ENCODE measurements at regions not wholly inside any gene's neighbourhood (a gene's known extent, or its start where the extent isn't known, plus 50 kb on each side); places are given as distances from the start of the nearest gene placed in this dataset.
"Not testable (repeated sequence)": the region's sequence is repeated elsewhere in the genome, so short reads cannot be mapped to it uniquely, and the experiment has no call there.

DNA sequence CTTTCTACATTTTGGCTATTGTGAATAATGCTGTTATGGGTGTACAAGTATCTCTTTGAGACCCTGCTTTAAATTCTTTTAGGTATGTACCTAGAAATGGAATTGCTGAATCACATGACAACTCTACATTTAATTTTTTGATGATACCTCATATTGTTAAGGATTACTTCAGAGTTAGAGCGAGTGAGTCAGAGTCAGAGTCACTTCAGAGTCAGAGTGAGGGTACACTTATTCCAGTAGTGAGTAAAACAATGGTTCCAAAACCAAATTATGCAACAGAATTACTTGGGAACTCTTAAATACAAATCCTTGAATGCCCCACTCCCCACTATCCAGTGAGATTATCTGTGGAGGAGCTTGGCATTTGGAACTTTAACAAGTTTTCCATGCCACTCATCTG is 50.3 kb upstream of the SNRK start:
- DNase-seq, result no peak
- no peak overlapping the region for H3K27ac Mint-ChIP-seq
- ATAC-seq (ENCODE audit: low read depth in 2 of 2), result no peak
- no peak overlapping the region for H3K4me3 Mint-ChIP-seq
- H3K36me3 Mint-ChIP-seq, result no peaks in the 10 kb centered on the region
- peaks cover 0 to 10% (median 0%) of the 10 kb centered on the region in 7 donors for H3K9me3 Mint-ChIP-seq
- peaks cover 0 to 24% (median 0%) of the 10 kb centered on the region in 3 donors for H3K27me3 Mint-ChIP-seq
- peaks cover 0 to 5% (median 0%) of the 10 kb centered on the region in 3 donors for H3K4me1 Mint-ChIP-seq

DNA sequence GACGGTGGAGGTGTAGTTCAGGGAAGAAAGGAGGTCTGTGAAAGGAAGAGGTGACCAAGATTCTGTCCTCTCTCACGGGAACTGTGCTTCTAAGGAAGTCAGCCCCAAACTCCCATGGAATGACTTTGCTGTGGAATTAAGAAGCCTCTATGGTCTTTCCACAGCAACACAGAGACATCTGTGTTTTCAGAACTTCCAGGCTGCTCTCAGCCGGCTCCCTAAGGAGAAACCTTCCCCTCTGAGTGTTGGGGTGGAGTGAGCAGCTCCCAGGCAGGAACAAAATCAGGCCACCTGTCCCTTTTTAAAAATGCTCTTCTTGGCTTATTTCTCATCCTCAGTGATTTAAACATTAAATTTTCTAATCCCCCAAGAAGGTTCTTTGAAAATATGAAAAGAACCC is 53.3 kb upstream of the SNRK start:
- no peak for DNase-seq
- ATAC-seq (ENCODE audit: low read depth in 2 of 2), result no peak
- Mint-ChIP-seq H3K4me1 (peaks cover 0 to 5% (median 0%) of the 10 kb centered on the region in 3 donors), H3K9me3 (peaks cover 0 to 7% (median 3%) of the 10 kb centered on the region in 7 donors), H3K36me3 (peaks cover 1 to 3% of the 10 kb centered on the region in 2 donors), H3K4me3 (no peak overlapping the region), H3K27me3 (peaks cover 0 to 14% (median 0%) of the 10 kb centered on the region in 3 donors), H3K27ac (peak overlapping the region in 2 of 6 donors; percentile 11 to 80)

GRCh38 chr3:43231276-43232000 is 54.9 kb upstream of the SNRK start:
- H3K27ac Mint-ChIP-seq, result peak overlapping the region in 1 of 6 donors; percentile 6
- H3K9me3 Mint-ChIP-seq, result peaks cover 3 to 20% (median 17%) of the 10 kb centered on the region in 7 donors
- no peak overlapping the region for H3K4me3 Mint-ChIP-seq
- DNase-seq (no peak), ATAC-seq (ENCODE audit: low read depth in 2 of 2) (no peak)
- no peaks in the 10 kb centered on the region for H3K27me3 Mint-ChIP-seq
- peaks cover 0 to 5% (median 0%) of the 10 kb centered on the region in 3 donors for H3K4me1 Mint-ChIP-seq
- peaks cover 14 to 17% of the 10 kb centered on the region in 2 donors for H3K36me3 Mint-ChIP-seq

- not testable (repeated sequence) for DNase-seq; H3K4me1 Mint-ChIP-seq; H3K27me3 Mint-ChIP-seq; ATAC-seq (ENCODE audit: low read depth in 2 of 2); H3K27ac Mint-ChIP-seq; H3K4me3 Mint-ChIP-seq
- H3K36me3 Mint-ChIP-seq, result peaks cover 14 to 17% of the 10 kb centered on the region in 2 donors
- peaks cover 3 to 20% (median 17%) of the 10 kb centered on the region in 7 donors for H3K9me3 Mint-ChIP-seq
Measured at GRCh38 chr3:43229865-43230264, 56.5 kb upstream of the SNRK start.

DNA sequence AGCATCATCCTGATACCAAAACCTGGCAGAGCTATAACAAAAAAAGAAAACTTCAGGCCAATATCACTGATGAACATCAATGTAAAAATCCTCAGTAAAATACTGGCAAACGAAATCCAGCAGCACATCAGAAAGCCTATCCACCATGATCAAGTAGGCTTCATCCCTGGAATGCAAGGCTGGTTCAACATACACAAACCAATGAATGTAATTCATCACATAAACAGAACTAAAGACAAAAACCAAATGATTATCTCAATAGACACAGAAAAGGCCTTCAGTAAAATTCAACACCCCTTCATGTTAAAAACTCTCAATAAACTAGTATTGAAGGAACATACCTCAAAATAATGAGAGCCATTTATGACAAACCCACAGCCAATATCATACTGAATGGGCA is 58.7 kb upstream of the SNRK start:
- not testable (repeated sequence) for H3K4me3 Mint-ChIP-seq; ATAC-seq (ENCODE audit: low read depth in 2 of 2)

GRCh38 chr3:43224405-43225073 is 61.8 kb upstream of the SNRK start:
- Mint-ChIP-seq H3K27ac (peak overlapping the region in 1 of 6 donors; percentile 4), H3K36me3 (peaks cover 14 to 17% of the 10 kb centered on the region in 2 donors), H3K9me3 (peaks cover 3 to 20% (median 17%) of the 10 kb centered on the region in 7 donors), H3K27me3 (peaks cover 0 to 5% (median 0%) of the 10 kb centered on the region in 3 donors), H3K4me3 (no peak overlapping the region), H3K4me1 (peaks cover 0 to 4% (median 0%) of the 10 kb centered on the region in 3 donors)
- DNase-seq (no peak), ATAC-seq (ENCODE audit: low read depth in 2 of 2) (no peak)

More for the DNA sequence above, 58.7 kb upstream of the SNRK start:
- Mint-ChIP-seq H3K9me3 (peaks cover 3 to 20% (median 17%) of the 10 kb centered on the region in 7 donors), H3K36me3 (peaks cover 14 to 17% of the 10 kb centered on the region in 2 donors), H3K27ac (peak overlapping the region in 1 of 6 donors; percentile 35)
- not testable (repeated sequence) for H3K27me3 Mint-ChIP-seq, H3K4me1 Mint-ChIP-seq, DNase-seq

- Mint-ChIP-seq H3K36me3 (peaks cover 14 to 17% of the 10 kb centered on the region in 2 donors), H3K9me3 (peaks cover 3 to 20% (median 17%) of the 10 kb centered on the region in 7 donors), H3K27ac (no peak overlapping the region), H3K4me3 (no peak overlapping the region), H3K27me3 (peaks cover 0 to 5% (median 0%) of the 10 kb centered on the region in 3 donors), H3K4me1 (peaks cover 0 to 4% (median 0%) of the 10 kb centered on the region in 3 donors)
- DNase-seq (no peak), ATAC-seq (ENCODE audit: low read depth in 2 of 2) (no peak)
Measured at GRCh38 chr3:43223670-43224364, 62.5 kb upstream of the SNRK start.

DNA sequence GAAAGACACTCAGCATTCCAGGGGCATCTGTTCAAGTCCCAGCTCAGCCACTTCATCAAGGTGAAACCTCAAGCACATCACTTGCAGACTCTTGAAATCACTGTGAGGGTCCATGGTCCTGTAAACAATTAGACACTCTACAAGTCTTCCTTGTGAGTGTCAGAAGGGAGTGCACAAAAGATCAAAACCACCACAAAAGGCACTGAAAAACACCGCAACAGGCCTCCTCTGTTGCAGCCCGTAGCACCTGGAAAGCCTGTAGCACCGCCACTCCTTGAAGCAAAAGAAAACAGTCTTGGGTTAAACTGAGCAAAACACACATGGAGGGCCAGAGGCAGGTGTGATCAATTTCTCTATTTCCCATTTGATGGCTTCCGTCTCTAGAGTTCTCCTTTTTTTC is 63.8 kb upstream of the SNRK start:
- Mint-ChIP-seq H3K4me1 (peaks cover 0 to 4% (median 0%) of the 10 kb centered on the region in 3 donors), H3K36me3 (peaks cover 8 to 9% of the 10 kb centered on the region in 2 donors), H3K9me3 (peaks cover under 1 to 12% (median 9%) of the 10 kb centered on the region in 7 donors), H3K27ac (peak overlapping the region in 1 of 6 donors; percentile 75), H3K4me3 (no peak overlapping the region), H3K27me3 (peaks cover 0 to 5% (median 0%) of the 10 kb centered on the region in 3 donors)
- DNase-seq (no peak), ATAC-seq (ENCODE audit: low read depth in 2 of 2) (no peak)

- peaks cover 0 to 4% (median 0%) of the 10 kb centered on the region in 3 donors for H3K4me1 Mint-ChIP-seq
- ATAC-seq (ENCODE audit: low read depth in 2 of 2) (no peak), DNase-seq (no peak)
- H3K27me3 Mint-ChIP-seq, result peaks cover 0 to 5% (median 0%) of the 10 kb centered on the region in 3 donors
- H3K9me3 Mint-ChIP-seq, result no peaks in the 10 kb centered on the region
- no peaks in the 10 kb centered on the region for H3K36me3 Mint-ChIP-seq
- no peak overlapping the region for H3K27ac Mint-ChIP-seq
- no peak overlapping the region for H3K4me3 Mint-ChIP-seq
Measured at GRCh38 chr3:43221076-43221475, 65.3 kb upstream of the SNRK start.

GRCh38 chr3:43219616-43220015 is 66.7 kb upstream of the SNRK start:
- Mint-ChIP-seq H3K4me3 (no peak overlapping the region), H3K36me3 (no peaks in the 10 kb centered on the region), H3K27me3 (peaks cover 0 to 5% (median 0%) of the 10 kb centered on the region in 3 donors), H3K27ac (no peak overlapping the region), H3K4me1 (peaks cover 0 to 2% (median 0%) of the 10 kb centered on the region in 3 donors), H3K9me3 (no peaks in the 10 kb centered on the region)
- no peak for ATAC-seq (ENCODE audit: low read depth in 2 of 2)
- DNase-seq, result no peak

DNA sequence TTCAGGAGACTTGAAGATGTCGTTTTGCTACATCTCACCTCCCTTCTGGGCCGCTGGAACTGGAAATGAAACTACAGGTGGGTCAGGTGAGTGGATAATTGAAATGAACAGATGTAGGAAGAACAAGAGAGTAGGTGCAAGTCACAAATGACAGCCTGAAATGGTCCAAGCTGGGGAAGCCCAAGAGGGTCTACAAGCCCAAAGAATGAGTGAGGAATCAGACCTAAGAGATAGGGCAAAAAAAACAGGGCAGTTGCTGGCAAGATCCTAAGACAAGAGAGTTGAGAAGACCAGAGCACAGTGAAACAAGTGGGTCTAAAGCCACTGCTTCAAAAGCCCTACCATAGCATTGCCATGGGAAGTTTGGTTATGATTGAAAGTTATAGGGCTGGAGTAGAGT is 67.4 kb upstream of the SNRK start:
- Mint-ChIP-seq H3K36me3 (no peaks in the 10 kb centered on the region), H3K27ac (no peak overlapping the region), H3K4me1 (no peaks in the 10 kb centered on the region), H3K27me3 (peaks cover 0 to 5% (median 0%) of the 10 kb centered on the region in 3 donors), H3K4me3 (no peak overlapping the region), H3K9me3 (no peaks in the 10 kb centered on the region)
- no peak for DNase-seq
- ATAC-seq (ENCODE audit: low read depth in 2 of 2), result no peak

- no peaks in the 10 kb centered on the region for H3K4me1 Mint-ChIP-seq
- H3K36me3 Mint-ChIP-seq, result no peaks in the 10 kb centered on the region
- no peak overlapping the region for H3K4me3 Mint-ChIP-seq
- DNase-seq (no peak), ATAC-seq (ENCODE audit: low read depth in 2 of 2) (no peak)
- H3K27ac Mint-ChIP-seq, result no peak overlapping the region
- peaks cover 0 to 8% (median 0%) of the 10 kb centered on the region in 3 donors for H3K27me3 Mint-ChIP-seq
- no peaks in the 10 kb centered on the region for H3K9me3 Mint-ChIP-seq
Measured at GRCh38 chr3:43218156-43218555, 68.2 kb upstream of the SNRK start.

- no peak overlapping the region for H3K27ac Mint-ChIP-seq
- no peaks in the 10 kb centered on the region for H3K9me3 Mint-ChIP-seq
- peaks cover 0 to 13% (median 0%) of the 10 kb centered on the region in 3 donors for H3K27me3 Mint-ChIP-seq
- H3K36me3 Mint-ChIP-seq, result no peaks in the 10 kb centered on the region
- H3K4me1 Mint-ChIP-seq, result no peaks in the 10 kb centered on the region
- no peak for DNase-seq
- no peak for ATAC-seq (ENCODE audit: low read depth in 2 of 2)
- H3K4me3 Mint-ChIP-seq, result no peak overlapping the region
Measured at GRCh38 chr3:43217633-43218032, 68.7 kb upstream of the SNRK start.
